Fibroblast of the aortic adventitia (primary cell): ENCODE measurements at regions not wholly inside any gene's neighbourhood (a gene's known extent, or its start where the extent isn't known, plus 50 kb on each side); places are given as distances from the start of the nearest gene placed in this dataset.

ENCODE experiments used
- DNase-seq: peaks from one replicate; pipeline ENCODE4 v3.0.0-alpha.2; 2010; ENCODE audit warnings: low read depth
- H3K4me3 ChIP-seq: 2 replicates; pipeline ENCODE4 v1.5.1; 2011; ENCODE audit warnings: low read depth, mild to moderate bottlenecking, control low read depth, low read length, moderate library complexity
- CTCF ChIP-seq: IDR thresholded peaks from 2 replicates; pipeline ENCODE4 v1.5.1; 2011; ENCODE audit warnings: mild to moderate bottlenecking, low read length, control low read depth, inconsistent platforms; ENCODE audit not compliant: insufficient read depth

GRCh38 chr4:120509719-120510118 lies 412.8 kb downstream of the PRDM5 start:
- TF ChIP-seq CTCF = no peak
- no peak for DNase-seq
- H3K4me3 ChIP-seq = no peak overlapping the region

- no peak for DNase-seq
- no peak for TF ChIP-seq CTCF
- no peak overlapping the region for H3K4me3 ChIP-seq
Measured at GRCh38 chr4:120509222-120509621, 413.3 kb downstream of the PRDM5 start.

DNA sequence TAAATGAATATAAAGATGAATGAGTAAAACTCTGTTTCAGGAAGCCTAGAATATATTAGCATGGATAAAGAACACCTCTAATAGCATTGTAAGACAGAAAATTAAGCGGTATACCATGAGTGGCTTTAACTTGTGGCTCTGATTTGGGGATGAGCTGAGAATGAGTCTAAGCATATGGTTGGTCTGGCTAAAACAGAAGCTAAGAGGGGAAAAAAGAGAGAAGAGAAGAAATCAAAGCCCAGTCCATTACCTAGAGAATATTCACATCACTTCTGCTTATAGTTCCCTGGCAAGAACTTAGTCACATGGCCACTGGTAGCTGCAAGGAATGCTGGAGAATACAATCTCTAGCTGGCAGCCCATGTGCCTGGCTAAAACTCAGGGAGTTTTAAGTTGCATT lies 414.5 kb downstream of the PRDM5 start:
- TF ChIP-seq CTCF = no peak
- DNase-seq = peak; percentile 0
- H3K4me3 ChIP-seq = no peak overlapping the region

DNA sequence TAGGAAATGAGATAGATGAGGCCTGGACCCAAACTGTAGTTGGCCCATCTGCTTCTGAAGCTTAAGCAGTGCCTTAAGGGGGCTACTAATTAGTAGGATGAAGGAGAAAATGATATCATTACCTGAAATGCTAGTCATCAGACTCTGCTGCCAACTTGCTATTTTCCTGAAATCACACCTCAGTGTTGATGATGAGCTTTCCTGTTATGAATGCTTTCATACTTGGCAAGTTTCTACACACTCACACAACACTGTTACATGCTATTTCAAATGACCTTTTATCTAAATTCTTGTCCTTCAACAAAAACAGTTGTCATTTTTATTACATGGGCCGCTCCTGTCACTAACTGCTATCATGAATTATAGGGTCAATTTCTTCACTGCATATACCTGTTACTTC lies 416.0 kb downstream of the PRDM5 start:
- no peak for TF ChIP-seq CTCF
- no peak for DNase-seq
- H3K4me3 ChIP-seq = no peak overlapping the region

DNA sequence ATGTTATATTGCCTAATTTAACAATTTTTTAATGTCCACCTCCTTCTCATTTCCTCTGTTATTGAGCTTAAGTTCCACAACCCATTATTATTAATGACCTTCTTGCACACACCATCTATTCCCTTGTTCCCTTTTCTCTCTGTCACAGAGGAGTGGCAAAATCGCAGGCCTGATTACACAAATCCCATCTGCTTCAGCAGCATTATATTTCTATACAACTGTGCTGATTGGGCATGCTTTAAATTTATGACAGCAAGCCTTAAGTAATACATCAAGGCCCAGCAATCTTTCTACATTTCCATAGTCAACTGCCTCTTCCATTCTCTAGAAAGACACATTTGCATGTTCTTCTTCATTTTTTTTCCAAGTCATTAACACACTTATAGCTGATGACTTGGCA lies 423.8 kb downstream of the PRDM5 start:
- no peak overlapping the region for H3K4me3 ChIP-seq
- no peak for TF ChIP-seq CTCF

DNA sequence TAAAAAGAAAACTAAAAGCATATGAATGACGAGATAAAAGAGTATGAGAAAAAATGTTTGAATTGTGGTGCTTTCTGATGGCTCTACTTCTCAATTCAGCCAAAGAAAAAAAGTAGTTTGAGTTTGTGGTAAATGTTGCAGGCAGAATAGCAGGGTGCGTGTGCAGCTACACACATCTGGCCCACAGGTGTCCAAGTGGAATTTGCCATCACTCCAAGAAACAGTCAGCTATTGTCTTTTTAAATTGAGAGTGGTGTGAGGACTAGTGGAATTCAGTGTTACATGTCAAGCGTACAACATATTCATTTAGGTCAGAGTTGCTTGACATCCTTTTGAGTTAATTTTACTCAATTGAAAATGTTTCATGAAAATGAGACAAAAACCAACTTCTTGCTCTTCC lies 424.8 kb upstream of the MAD2L1 start:
- no peak for DNase-seq
- TF ChIP-seq CTCF = no peak
- no peak overlapping the region for H3K4me3 ChIP-seq

More for the DNA sequence above, 423.8 kb downstream of the PRDM5 start:
- no peak for DNase-seq

DNA sequence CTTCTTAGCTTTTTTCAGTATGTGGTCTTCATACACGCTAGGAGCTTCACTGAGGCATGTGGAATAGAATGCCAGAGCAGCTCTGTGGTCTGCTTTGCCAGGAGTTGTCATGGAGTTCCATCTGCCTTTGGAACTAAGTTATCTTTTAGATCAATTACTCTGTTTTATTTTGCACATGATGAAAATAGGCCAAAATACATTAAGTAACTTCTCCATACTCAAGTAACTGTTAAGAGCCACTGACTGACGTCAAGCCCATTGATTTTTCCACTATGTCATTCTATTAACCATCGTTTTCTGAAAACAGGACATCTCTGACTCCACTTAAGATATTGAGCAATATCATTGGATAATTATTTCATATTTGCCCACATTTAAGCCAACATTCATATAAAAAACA lies 415.1 kb upstream of the MAD2L1 start:
- DNase-seq = no peak
- no peak for TF ChIP-seq CTCF
- H3K4me3 ChIP-seq = no peak overlapping the region
